HCT116 (cell line): ENCODE measurements at regions not wholly inside any gene's neighbourhood (a gene's known extent, or its start where the extent isn't known, plus 50 kb on each side); places are given as distances from the start of the nearest gene placed in this dataset.

ENCODE experiments used
- CEBPB ChIP-seq: IDR thresholded peaks from 2 replicates; pipeline ENCODE4 v1.6.1; 2012; ENCODE audit warnings: low read depth
- EZH2 ChIP-seq: fragments of 200-600 bp; sonication (generic); IDR thresholded peaks from 2 replicates; pipeline ENCODE4 v1.6.1; 2017; ENCODE audit warnings: antibody characterized with exemption, mixed run types
- JUND ChIP-seq: IDR thresholded peaks from 2 replicates; pipeline ENCODE4 v1.6.1; 2012
- POLR2A ChIP-seq: IDR thresholded peaks from 2 replicates; pipeline ENCODE4 v1.7.0; 2011; ENCODE audit warnings: borderline replicate concordance; ENCODE audit not compliant: insufficient read depth, insufficient read length; ENCODE audit errors: extremely low read depth
- POLR2AphosphoS5 ChIP-seq: IDR thresholded peaks from 2 replicates; pipeline ENCODE4 v1.6.1; 2011; ENCODE audit warnings: mild to moderate bottlenecking, low read depth, low read length, moderate library complexity
- SP1 ChIP-seq: IDR thresholded peaks from 2 replicates; pipeline ENCODE4 v1.6.1; 2012; ENCODE audit warnings: low read depth
- TCF7L2 ChIP-seq: IDR thresholded peaks from 2 replicates; pipeline ENCODE4 v1.7.0; 2011; ENCODE audit warnings: borderline replicate concordance, inconsistent platforms; ENCODE audit not compliant: insufficient read depth, insufficient read length; ENCODE audit errors: extremely low read depth
- ZNF274 ChIP-seq: fragments of 200-500 bp; sonication (Bioruptor generic); IDR thresholded peaks from 2 replicates; pipeline ENCODE4 v1.6.1; 2014; ENCODE audit warnings: mild to moderate bottlenecking, low read depth, low read length, inconsistent platforms
- TF ChIP-seq, protein P1 (sequence below), 3 experiments: fragments of 200-600 bp in 1 of 3; sonication (generic) in 1 of 3; IDR thresholded peaks in 2 of 3; conservative IDR thresholded peaks in 1 of 3; 2 replicates each; pipeline ENCODE4 v1.5.1; 2012 to 2017; ENCODE audit warnings: low read depth in 2 of 3, low read length in 2 of 3, antibody characterized with exemption in 1 of 3, borderline replicate concordance in 1 of 3, control low read depth in 1 of 3, mild to moderate bottlenecking in 1 of 3, mixed read lengths in 1 of 3, mixed run types in 1 of 3, moderate library complexity in 1 of 3; ENCODE audit not compliant: insufficient read depth in 1 of 3
- TF ChIP-seq, protein P2 (sequence below): IDR thresholded peaks from 2 replicates; pipeline ENCODE4 v1.6.1; 2012
- TF ChIP-seq, protein P3 (sequence below): IDR thresholded peaks from 2 replicates; pipeline ENCODE4 v1.6.1; 2011; ENCODE audit warnings: mild to moderate bottlenecking, low read length, moderate library complexity; ENCODE audit not compliant: insufficient replicate concordance; ENCODE audit errors: extremely low read depth

DNA sequence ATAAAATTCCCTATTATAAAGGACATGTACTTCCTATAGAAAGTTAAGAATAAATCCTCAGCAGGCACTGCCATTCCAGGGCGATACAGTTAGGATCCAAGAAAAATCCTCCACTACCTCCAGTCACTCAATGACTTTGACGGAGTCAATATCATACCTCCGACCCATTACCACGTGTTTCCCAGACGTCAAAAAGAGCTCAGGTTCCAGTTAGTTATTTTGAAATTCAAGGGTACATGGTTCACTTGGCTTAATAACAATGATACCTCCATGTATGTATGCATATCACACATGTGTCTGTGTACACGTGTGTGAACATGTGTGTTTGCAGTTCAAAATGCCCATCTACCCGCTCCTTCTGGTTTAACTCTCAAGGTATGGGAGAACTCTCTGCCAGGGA, 189.2 kb downstream of the SHANK2 start:
- TF ChIP-seq, protein P1, sequence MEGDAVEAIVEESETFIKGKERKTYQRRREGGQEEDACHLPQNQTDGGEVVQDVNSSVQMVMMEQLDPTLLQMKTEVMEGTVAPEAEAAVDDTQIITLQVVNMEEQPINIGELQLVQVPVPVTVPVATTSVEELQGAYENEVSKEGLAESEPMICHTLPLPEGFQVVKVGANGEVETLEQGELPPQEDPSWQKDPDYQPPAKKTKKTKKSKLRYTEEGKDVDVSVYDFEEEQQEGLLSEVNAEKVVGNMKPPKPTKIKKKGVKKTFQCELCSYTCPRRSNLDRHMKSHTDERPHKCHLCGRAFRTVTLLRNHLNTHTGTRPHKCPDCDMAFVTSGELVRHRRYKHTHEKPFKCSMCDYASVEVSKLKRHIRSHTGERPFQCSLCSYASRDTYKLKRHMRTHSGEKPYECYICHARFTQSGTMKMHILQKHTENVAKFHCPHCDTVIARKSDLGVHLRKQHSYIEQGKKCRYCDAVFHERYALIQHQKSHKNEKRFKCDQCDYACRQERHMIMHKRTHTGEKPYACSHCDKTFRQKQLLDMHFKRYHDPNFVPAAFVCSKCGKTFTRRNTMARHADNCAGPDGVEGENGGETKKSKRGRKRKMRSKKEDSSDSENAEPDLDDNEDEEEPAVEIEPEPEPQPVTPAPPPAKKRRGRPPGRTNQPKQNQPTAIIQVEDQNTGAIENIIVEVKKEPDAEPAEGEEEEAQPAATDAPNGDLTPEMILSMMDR (IDR thresholded peaks at IDR 0.05 in 2 of 3, conservative IDR thresholded peaks at IDR 0.05 in 1 of 3; ENCODE audit: borderline replicate concordance in 1 of 3, insufficient read depth in 1 of 3, low read depth in 2 of 3, low read length in 2 of 3): no peak
- no peak for TF ChIP-seq SP1
- no peak for TF ChIP-seq TCF7L2
- no peak for TF ChIP-seq POLR2A
- no peak for TF ChIP-seq POLR2AphosphoS5
- TF ChIP-seq, protein P2, sequence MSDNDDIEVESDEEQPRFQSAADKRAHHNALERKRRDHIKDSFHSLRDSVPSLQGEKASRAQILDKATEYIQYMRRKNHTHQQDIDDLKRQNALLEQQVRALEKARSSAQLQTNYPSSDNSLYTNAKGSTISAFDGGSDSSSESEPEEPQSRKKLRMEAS: no peak
- TF ChIP-seq JUND: no peak
- TF ChIP-seq, protein P3, sequence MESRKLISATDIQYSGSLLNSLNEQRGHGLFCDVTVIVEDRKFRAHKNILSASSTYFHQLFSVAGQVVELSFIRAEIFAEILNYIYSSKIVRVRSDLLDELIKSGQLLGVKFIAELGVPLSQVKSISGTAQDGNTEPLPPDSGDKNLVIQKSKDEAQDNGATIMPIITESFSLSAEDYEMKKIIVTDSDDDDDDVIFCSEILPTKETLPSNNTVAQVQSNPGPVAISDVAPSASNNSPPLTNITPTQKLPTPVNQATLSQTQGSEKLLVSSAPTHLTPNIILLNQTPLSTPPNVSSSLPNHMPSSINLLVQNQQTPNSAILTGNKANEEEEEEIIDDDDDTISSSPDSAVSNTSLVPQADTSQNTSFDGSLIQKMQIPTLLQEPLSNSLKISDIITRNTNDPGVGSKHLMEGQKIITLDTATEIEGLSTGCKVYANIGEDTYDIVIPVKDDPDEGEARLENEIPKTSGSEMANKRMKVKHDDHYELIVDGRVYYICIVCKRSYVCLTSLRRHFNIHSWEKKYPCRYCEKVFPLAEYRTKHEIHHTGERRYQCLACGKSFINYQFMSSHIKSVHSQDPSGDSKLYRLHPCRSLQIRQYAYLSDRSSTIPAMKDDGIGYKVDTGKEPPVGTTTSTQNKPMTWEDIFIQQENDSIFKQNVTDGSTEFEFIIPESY: no peak
- no peak for TF ChIP-seq ZNF274
- TF ChIP-seq EZH2: no peak
- TF ChIP-seq CEBPB: no peak
